Gastroesophageal sphincter (tissue), 3 donors: ENCODE measurements at regions not wholly inside any gene's neighbourhood (a gene's known extent, or its start where the extent isn't known, plus 50 kb on each side); places are given as distances from the start of the nearest gene placed in this dataset.

ENCODE experiments used
- POLR2AphosphoS5 ChIP-seq: sonication (generic); formaldehyde crosslinking; IDR thresholded peaks from one replicate; pipeline ENCODE4 v1.6.1; 2017; ENCODE audit warnings: antibody characterized with exemption
- TF ChIP-seq, protein P1 (sequence below), 4 experiments: fragments of 200-600 bp in 2 of 4; fragments of 450-650 bp in 2 of 4; sonication (generic) in 1 of 4; IDR thresholded peaks; one replicate each; pipeline ENCODE4 v1.5.1; 2017 to 2019; ENCODE audit warnings: antibody characterized with exemption in 4 of 4, mild to moderate bottlenecking in 2 of 4, moderate library complexity in 2 of 4

DNA sequence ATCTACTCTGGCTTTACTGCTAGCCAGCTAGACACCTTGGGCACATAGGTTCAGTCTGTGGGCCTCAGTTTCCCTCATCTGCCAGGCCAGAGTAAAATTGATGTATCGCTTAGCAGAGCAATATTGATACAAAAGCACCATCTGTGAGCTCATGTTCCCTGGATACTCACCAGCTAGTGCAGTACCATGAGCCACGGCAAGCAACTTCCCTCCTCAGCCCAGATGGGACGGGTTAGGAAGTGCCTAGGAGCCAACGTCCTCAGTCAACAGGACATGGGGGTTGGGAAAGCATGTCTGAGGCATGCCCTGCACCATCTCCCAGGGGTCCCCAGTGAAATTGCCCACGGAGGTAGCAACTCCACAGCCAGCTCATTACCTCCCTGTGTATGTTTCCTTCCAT, 258.3 kb downstream of the ANKRD60 start:
- TF ChIP-seq, protein P1, sequence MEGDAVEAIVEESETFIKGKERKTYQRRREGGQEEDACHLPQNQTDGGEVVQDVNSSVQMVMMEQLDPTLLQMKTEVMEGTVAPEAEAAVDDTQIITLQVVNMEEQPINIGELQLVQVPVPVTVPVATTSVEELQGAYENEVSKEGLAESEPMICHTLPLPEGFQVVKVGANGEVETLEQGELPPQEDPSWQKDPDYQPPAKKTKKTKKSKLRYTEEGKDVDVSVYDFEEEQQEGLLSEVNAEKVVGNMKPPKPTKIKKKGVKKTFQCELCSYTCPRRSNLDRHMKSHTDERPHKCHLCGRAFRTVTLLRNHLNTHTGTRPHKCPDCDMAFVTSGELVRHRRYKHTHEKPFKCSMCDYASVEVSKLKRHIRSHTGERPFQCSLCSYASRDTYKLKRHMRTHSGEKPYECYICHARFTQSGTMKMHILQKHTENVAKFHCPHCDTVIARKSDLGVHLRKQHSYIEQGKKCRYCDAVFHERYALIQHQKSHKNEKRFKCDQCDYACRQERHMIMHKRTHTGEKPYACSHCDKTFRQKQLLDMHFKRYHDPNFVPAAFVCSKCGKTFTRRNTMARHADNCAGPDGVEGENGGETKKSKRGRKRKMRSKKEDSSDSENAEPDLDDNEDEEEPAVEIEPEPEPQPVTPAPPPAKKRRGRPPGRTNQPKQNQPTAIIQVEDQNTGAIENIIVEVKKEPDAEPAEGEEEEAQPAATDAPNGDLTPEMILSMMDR (IDR thresholded peaks at IDR 0.05), result no peak
- no peak for TF ChIP-seq POLR2AphosphoS5
